Prostate gland (tissue), 2 donors: ENCODE measurements at regions not wholly inside any gene's neighbourhood (a gene's known extent, or its start where the extent isn't known, plus 50 kb on each side); places are given as distances from the start of the nearest gene placed in this dataset.

ENCODE experiments used
- CTCF ChIP-seq, 4 experiments: fragments of 200-600 bp in 2 of 4; fragments of 450-650 bp in 2 of 4; sonication (generic) in 2 of 4; IDR thresholded peaks; 1 replicate in 3 of 4; 2 replicates in 1 of 4; pipeline ENCODE4 v1.5.1; 2016 to 2019; ENCODE audit warnings: antibody characterized with exemption in 4 of 4, mild to moderate bottlenecking in 2 of 4, moderate library complexity in 2 of 4
- POLR2A ChIP-seq: fragments of 450-650 bp; IDR thresholded peaks from one replicate; pipeline ENCODE4 v1.6.1; 2016; ENCODE audit warnings: antibody characterized with exemption, mild to moderate bottlenecking
- POLR2AphosphoS5 ChIP-seq: sonication (generic); formaldehyde crosslinking; IDR thresholded peaks from one replicate; pipeline ENCODE4 v1.6.1; 2017; ENCODE audit warnings: antibody characterized with exemption

- TF ChIP-seq POLR2A (no peak), POLR2AphosphoS5 (no peak), CTCF (IDR thresholded peaks at IDR 0.05) (no peak)
These were observed 671.3 kb downstream of the PTPRU start for GRCh38 chr1:29907596-29907995.
